Cardiac muscle cell (in vitro differentiated cells and primary cell): ENCODE measurements at regions not wholly inside any gene's neighbourhood (a gene's known extent, or its start where the extent isn't known, plus 50 kb on each side); places are given as distances from the start of the nearest gene placed in this dataset.

Experiments
- DNase-seq, 2 donors: peaks; one replicate each; pipeline versions ENCODE4 v3.0.0 to v3.0.0-alpha.2; 2010 to 2017; ENCODE audit warnings: low read depth in 1 of 2, low spot score in 1 of 2
- H3K27ac ChIP-seq: fragments of 200-600 bp; sonication (generic); 2 replicates; pipeline ENCODE4 v1.5.1; 2016
- H3K27me3 ChIP-seq: fragments of 200-600 bp; sonication (generic); 2 replicates; pipeline ENCODE4 v1.6.0; 2016; ENCODE audit warnings: control low read depth
- H3K36me3 ChIP-seq: fragments of 200-600 bp; sonication (generic); 2 replicates; pipeline ENCODE4 v1.5.1; 2016; ENCODE audit warnings: control low read depth
- H3K4me1 ChIP-seq: fragments of 200-600 bp; sonication (generic); 2 replicates; pipeline ENCODE4 v1.8.1; 2017; ENCODE audit warnings: low read depth, mild to moderate bottlenecking, mixed run types
- H3K4me3 ChIP-seq: fragments of 200-600 bp; sonication (generic); 2 replicates; pipeline ENCODE4 v1.5.1; 2016; ENCODE audit warnings: mild to moderate bottlenecking
- H3K9me3 ChIP-seq: fragments of 200-600 bp; sonication (generic); 2 replicates; pipeline ENCODE4 v1.5.1; 2017; ENCODE audit warnings: low read depth, mild to moderate bottlenecking, control low read depth
- TF ChIP-seq, protein P1 (sequence below): IDR thresholded peaks from 2 replicates; pipeline ENCODE4 v1.5.1; 2012; ENCODE audit warnings: low read depth, mild to moderate bottlenecking, low read length

DNA sequence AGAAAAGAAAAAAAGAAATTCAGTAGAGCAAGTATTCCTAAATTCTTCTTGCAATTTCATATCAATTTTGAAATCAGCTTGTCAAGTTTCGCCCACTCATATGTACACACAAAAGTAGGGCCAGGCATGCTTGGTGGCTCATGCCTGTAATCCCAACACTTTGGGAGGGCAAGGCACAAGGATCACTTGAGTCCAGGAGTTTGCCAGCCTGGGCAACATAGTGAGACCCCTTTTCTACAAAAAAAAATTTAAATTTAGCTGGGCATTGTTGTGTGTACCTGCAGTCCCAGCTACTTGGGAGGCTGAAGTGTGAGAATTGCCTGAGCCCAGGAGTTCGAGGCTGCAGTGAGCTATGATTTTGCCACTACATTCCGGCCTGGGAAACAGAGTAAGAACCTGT is 65.4 kb downstream of the MRPL32 start:
- H3K27me3 ChIP-seq: no peaks in the 10 kb centered on the region
- no peaks in the 10 kb centered on the region for H3K4me1 ChIP-seq
- no peak for DNase-seq
- no peak overlapping the region for H3K4me3 ChIP-seq
- H3K36me3 ChIP-seq: no peaks in the 10 kb centered on the region
- TF ChIP-seq, protein P1, sequence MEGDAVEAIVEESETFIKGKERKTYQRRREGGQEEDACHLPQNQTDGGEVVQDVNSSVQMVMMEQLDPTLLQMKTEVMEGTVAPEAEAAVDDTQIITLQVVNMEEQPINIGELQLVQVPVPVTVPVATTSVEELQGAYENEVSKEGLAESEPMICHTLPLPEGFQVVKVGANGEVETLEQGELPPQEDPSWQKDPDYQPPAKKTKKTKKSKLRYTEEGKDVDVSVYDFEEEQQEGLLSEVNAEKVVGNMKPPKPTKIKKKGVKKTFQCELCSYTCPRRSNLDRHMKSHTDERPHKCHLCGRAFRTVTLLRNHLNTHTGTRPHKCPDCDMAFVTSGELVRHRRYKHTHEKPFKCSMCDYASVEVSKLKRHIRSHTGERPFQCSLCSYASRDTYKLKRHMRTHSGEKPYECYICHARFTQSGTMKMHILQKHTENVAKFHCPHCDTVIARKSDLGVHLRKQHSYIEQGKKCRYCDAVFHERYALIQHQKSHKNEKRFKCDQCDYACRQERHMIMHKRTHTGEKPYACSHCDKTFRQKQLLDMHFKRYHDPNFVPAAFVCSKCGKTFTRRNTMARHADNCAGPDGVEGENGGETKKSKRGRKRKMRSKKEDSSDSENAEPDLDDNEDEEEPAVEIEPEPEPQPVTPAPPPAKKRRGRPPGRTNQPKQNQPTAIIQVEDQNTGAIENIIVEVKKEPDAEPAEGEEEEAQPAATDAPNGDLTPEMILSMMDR: no peak
- H3K27ac ChIP-seq: no peak overlapping the region
- H3K9me3 ChIP-seq: no peaks in the 10 kb centered on the region

- no peaks in the 10 kb centered on the region for H3K27me3 ChIP-seq
- DNase-seq: peak in 1 of 2 donors; percentile 9
- no peaks in the 10 kb centered on the region for H3K4me1 ChIP-seq
- H3K27ac ChIP-seq: no peak overlapping the region
- TF ChIP-seq, protein P1: no peak
- no peaks in the 10 kb centered on the region for H3K9me3 ChIP-seq
- no peaks in the 10 kb centered on the region for H3K36me3 ChIP-seq
- no peak overlapping the region for H3K4me3 ChIP-seq
These were observed 71.9 kb downstream of the MRPL32 start for GRCh38 chr7:43004082-43004481.

GRCh38 chr7:43006008-43006407 is 73.8 kb downstream of the MRPL32 start:
- H3K4me1 ChIP-seq: no peaks in the 10 kb centered on the region
- no peaks in the 10 kb centered on the region for H3K9me3 ChIP-seq
- no peak overlapping the region for H3K27ac ChIP-seq
- DNase-seq: no peak
- no peaks in the 10 kb centered on the region for H3K36me3 ChIP-seq
- TF ChIP-seq, protein P1: no peak
- H3K4me3 ChIP-seq: no peak overlapping the region
- no peaks in the 10 kb centered on the region for H3K27me3 ChIP-seq

GRCh38 chr7:43010061-43010460 is 77.9 kb downstream of the MRPL32 start:
- TF ChIP-seq, protein P1: no peak

GRCh38 chr7:43011879-43012278 is 79.7 kb downstream of the MRPL32 start:
- TF ChIP-seq, protein P1: no peak
- no peaks in the 10 kb centered on the region for H3K27me3 ChIP-seq
- no peaks in the 10 kb centered on the region for H3K36me3 ChIP-seq
- no peaks in the 10 kb centered on the region for H3K9me3 ChIP-seq
- H3K4me1 ChIP-seq: no peaks in the 10 kb centered on the region
- H3K4me3 ChIP-seq: no peak overlapping the region
- no peak overlapping the region for H3K27ac ChIP-seq
- no peak for DNase-seq

More at GRCh38 chr7:43010061-43010460, 77.9 kb downstream of the MRPL32 start:
- Histone ChIP-seq H3K9me3 (no peaks in the 10 kb centered on the region), H3K27ac (no peak overlapping the region), H3K27me3 (no peaks in the 10 kb centered on the region), H3K4me3 (no peak overlapping the region), H3K36me3 (no peaks in the 10 kb centered on the region), H3K4me1 (no peaks in the 10 kb centered on the region)
- no peak for DNase-seq

DNA sequence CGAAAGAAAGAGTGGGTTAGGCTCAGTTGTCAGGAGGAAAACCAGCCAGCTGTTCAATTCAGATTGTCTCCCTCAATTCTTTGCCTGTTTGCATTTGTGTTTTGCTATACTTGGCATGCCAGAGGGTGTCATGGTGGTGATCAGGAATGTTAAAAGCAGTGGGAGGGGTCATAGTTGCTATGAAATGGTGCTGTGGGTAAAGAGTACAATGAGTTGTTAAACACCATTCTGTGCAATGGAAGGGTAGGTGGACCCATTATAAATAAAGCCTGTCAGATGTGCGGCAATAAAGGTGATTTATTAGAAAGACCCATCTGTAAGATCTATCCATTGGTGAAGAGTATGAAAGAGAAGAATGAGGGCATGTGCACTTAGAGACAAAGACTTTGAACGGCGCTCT is 82.2 kb downstream of the MRPL32 start:
- Histone ChIP-seq H3K27me3 (no peaks in the 10 kb centered on the region), H3K9me3 (no peaks in the 10 kb centered on the region), H3K4me3 (no peak overlapping the region), H3K27ac (no peak overlapping the region), H3K4me1 (no peaks in the 10 kb centered on the region), H3K36me3 (no peaks in the 10 kb centered on the region)
- no peak for DNase-seq
- TF ChIP-seq, protein P1: no peak
